Endothelial cell of umbilical vein (primary cell): ENCODE measurements at regions not wholly inside any gene's neighbourhood (a gene's known extent, or its start where the extent isn't known, plus 50 kb on each side); places are given as distances from the start of the nearest gene placed in this dataset.

Source experiments
- EZH2 ChIP-seq: IDR thresholded peaks from 2 replicates; pipeline ENCODE4 v1.6.1; 2012; ENCODE audit warnings: borderline replicate concordance, low read depth, mild to moderate bottlenecking, moderate library complexity, low read length, inconsistent platforms; ENCODE audit not compliant: severe bottlenecking
- FOS ChIP-seq: IDR thresholded peaks from 2 replicates; pipeline ENCODE4 v1.6.1; 2011; ENCODE audit warnings: mild to moderate bottlenecking, low read length, moderate library complexity, borderline replicate concordance; ENCODE audit not compliant: insufficient read depth
- GATA2 ChIP-seq: IDR thresholded peaks from 2 replicates; pipeline ENCODE4 v1.7.0; 2011; ENCODE audit warnings: low read depth, mild to moderate bottlenecking, moderate library complexity, mixed read lengths, low read length; ENCODE audit not compliant: insufficient read length, insufficient read depth
- MAX ChIP-seq: IDR thresholded peaks from 2 replicates; pipeline ENCODE4 v1.6.1; 2011; ENCODE audit not compliant: insufficient read depth, insufficient read length
- MYC ChIP-seq: IDR thresholded peaks from one replicate; pipeline ENCODE4 v1.6.1; 2011; ENCODE audit warnings: mild to moderate bottlenecking, low read depth, low read length
- POLR2A ChIP-seq: IDR thresholded peaks from 2 replicates; pipeline ENCODE4 v1.6.1; 2012; ENCODE audit warnings: low read depth, mild to moderate bottlenecking, control low read depth, low read length
- POLR2AphosphoS5 ChIP-seq: IDR thresholded peaks from 2 replicates; pipeline ENCODE4 v1.6.1; 2012; ENCODE audit warnings: low read depth, mild to moderate bottlenecking, control low read depth, low read length, moderate library complexity; ENCODE audit not compliant: insufficient read depth
- TF ChIP-seq, protein P1 (sequence below), 2 donors: IDR thresholded peaks; 1 replicate in 1 of 2; 2 replicates in 1 of 2; pipeline ENCODE4 v1.5.1; 2011; ENCODE audit warnings: low read length in 2 of 2, mild to moderate bottlenecking in 2 of 2, moderate library complexity in 2 of 2, control low read depth in 1 of 2, inconsistent platforms in 1 of 2, low read depth in 1 of 2; ENCODE audit not compliant: insufficient read depth in 1 of 2; ENCODE audit errors: extremely low read depth in 1 of 2

- TF ChIP-seq, protein P1, sequence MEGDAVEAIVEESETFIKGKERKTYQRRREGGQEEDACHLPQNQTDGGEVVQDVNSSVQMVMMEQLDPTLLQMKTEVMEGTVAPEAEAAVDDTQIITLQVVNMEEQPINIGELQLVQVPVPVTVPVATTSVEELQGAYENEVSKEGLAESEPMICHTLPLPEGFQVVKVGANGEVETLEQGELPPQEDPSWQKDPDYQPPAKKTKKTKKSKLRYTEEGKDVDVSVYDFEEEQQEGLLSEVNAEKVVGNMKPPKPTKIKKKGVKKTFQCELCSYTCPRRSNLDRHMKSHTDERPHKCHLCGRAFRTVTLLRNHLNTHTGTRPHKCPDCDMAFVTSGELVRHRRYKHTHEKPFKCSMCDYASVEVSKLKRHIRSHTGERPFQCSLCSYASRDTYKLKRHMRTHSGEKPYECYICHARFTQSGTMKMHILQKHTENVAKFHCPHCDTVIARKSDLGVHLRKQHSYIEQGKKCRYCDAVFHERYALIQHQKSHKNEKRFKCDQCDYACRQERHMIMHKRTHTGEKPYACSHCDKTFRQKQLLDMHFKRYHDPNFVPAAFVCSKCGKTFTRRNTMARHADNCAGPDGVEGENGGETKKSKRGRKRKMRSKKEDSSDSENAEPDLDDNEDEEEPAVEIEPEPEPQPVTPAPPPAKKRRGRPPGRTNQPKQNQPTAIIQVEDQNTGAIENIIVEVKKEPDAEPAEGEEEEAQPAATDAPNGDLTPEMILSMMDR (IDR thresholded peaks at IDR 0.05; ENCODE audit: extremely low read depth in 1 of 2, insufficient read depth in 1 of 2, low read depth in 1 of 2, low read length in 2 of 2) = no peak
- TF ChIP-seq EZH2 (no peak), POLR2A (no peak), POLR2AphosphoS5 (no peak), MYC (no peak), FOS (no peak), MAX (no peak), GATA2 (no peak)
These were observed 238.7 kb upstream of the SNX7 start for GRCh38 chr1:98422816-98423215.
